ENCODE measurements at regions not wholly inside any gene's neighbourhood (a gene's known extent, or its start where the extent isn't known, plus 50 kb on each side); places are given as distances from the start of the nearest gene placed in this dataset.

GRCh38 chr2:8342407-8342806, 339.4 kb upstream of the ID2 start:
- no peak for TF ChIP-seq POLR2A (IDR thresholded peaks at IDR 0.05)
- no peak for TF ChIP-seq CTCF (IDR thresholded peaks at IDR 0.05)
- no peak overlapping the region for H3K27ac ChIP-seq
- H3K36me3 ChIP-seq: no peaks in the 10 kb centered on the region
- H3K9me3 ChIP-seq: no peaks in the 10 kb centered on the region
- no peaks in the 10 kb centered on the region for H3K27me3 ChIP-seq
- intact Hi-C loops (cut with DNase I; ENCODE audit: low total_unique reads): no loop called here
- no peaks in the 10 kb centered on the region for H3K4me1 ChIP-seq
- DNase-seq: no peak
- H3K4me3 ChIP-seq: no peak overlapping the region

GRCh38 chr2:8343031-8343430, 338.8 kb upstream of the ID2 start:
- no peak for DNase-seq
- H3K9me3 ChIP-seq: no peaks in the 10 kb centered on the region
- H3K4me1 ChIP-seq: no peaks in the 10 kb centered on the region
- no peak overlapping the region for H3K27ac ChIP-seq
- no peak overlapping the region for H3K4me3 ChIP-seq
- no peaks in the 10 kb centered on the region for H3K27me3 ChIP-seq
- intact Hi-C loops (cut with DNase I; ENCODE audit: low total_unique reads): no loop called here
- H3K36me3 ChIP-seq: no peaks in the 10 kb centered on the region
- TF ChIP-seq CTCF (IDR thresholded peaks at IDR 0.05) (no peak), POLR2A (IDR thresholded peaks at IDR 0.05) (no peak)

GRCh38 chr2:8344144-8345097, 337.4 kb upstream of the ID2 start:
- intact Hi-C loops (cut with DNase I; ENCODE audit: low total_unique reads): no loop called here
- H3K4me1 ChIP-seq: no peaks in the 10 kb centered on the region
- H3K27ac ChIP-seq: no peak overlapping the region
- no peak for DNase-seq
- no peak for TF ChIP-seq POLR2A (IDR thresholded peaks at IDR 0.05)
- no peak overlapping the region for H3K4me3 ChIP-seq
- H3K36me3 ChIP-seq: no peaks in the 10 kb centered on the region
- no peaks in the 10 kb centered on the region for H3K27me3 ChIP-seq
- no peaks in the 10 kb centered on the region for H3K9me3 ChIP-seq

DNA sequence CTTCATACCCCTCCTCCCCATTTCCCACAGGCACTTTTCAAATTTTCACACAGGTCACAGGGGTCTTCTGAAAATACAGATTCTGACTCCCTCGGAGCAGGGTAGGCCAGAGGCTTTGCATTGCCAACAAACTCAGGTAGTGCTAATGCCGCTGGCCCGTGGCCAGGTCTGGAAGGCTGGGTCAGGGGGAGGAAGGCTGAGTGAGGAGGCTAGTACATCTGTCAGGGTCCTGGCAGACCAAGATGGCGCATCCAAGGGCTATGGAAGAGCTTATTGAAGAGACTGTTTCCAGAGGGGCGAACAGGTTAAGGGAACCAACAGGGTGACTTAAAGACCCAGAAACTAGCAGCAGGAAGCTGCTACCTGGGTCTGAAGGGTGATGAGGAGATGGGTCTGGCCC, 336.7 kb upstream of the ID2 start:
- H3K9me3 ChIP-seq: no peaks in the 10 kb centered on the region
- no peak for DNase-seq
- no peak for TF ChIP-seq POLR2A (IDR thresholded peaks at IDR 0.05)
- no peak for TF ChIP-seq CTCF (IDR thresholded peaks at IDR 0.05)
- no peak overlapping the region for H3K27ac ChIP-seq
- no peaks in the 10 kb centered on the region for H3K27me3 ChIP-seq
- no peak overlapping the region for H3K4me3 ChIP-seq
- no peaks in the 10 kb centered on the region for H3K36me3 ChIP-seq
- no peaks in the 10 kb centered on the region for H3K4me1 ChIP-seq
- intact Hi-C loops (cut with DNase I; ENCODE audit: low total_unique reads): no loop called here

DNA sequence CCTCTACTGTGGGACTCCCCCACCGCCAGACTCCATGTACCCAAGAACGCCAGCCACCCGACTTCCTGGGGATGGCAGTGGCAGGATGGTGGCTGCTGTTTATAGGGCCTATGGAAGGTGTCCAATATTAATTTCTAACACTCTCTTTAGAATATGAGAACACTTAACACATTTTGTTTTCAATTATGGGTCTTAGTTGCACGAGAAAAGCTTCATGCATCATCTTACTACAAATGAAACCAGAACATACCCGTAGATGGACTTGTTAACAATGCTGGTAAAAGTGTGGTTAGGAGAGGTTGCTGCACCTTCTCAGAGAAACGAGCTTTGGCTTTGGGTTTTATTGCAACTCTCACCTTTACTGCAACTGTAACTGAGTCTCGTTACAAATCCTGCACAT, 335.6 kb upstream of the ID2 start:
- no peaks in the 10 kb centered on the region for H3K27me3 ChIP-seq
- no peak overlapping the region for H3K4me3 ChIP-seq
- no peak for DNase-seq
- no peak for TF ChIP-seq POLR2A (IDR thresholded peaks at IDR 0.05)
- TF ChIP-seq CTCF (IDR thresholded peaks at IDR 0.05): no peak
- no peaks in the 10 kb centered on the region for H3K9me3 ChIP-seq
- H3K4me1 ChIP-seq: no peaks in the 10 kb centered on the region
- intact Hi-C loops (cut with DNase I; ENCODE audit: low total_unique reads): no loop called here
- no peak overlapping the region for H3K27ac ChIP-seq
- H3K36me3 ChIP-seq: no peaks in the 10 kb centered on the region
